LNCaP clone FGC (cell line): ENCODE measurements at regions not wholly inside any gene's neighbourhood (a gene's known extent, or its start where the extent isn't known, plus 50 kb on each side); places are given as distances from the start of the nearest gene placed in this dataset.

Experiments
- DNase-seq: peaks from one replicate; pipeline ENCODE4 v3.0.0-alpha.2; 2011; ENCODE audit warnings: low read depth
- H3K4me3 ChIP-seq: 2 replicates; pipeline ENCODE4 v1.5.1; 2011; ENCODE audit warnings: mild to moderate bottlenecking, low read depth, low read length, control low read depth
- CTCF ChIP-seq: IDR thresholded peaks from 2 replicates; pipeline ENCODE4 v1.5.1; 2012; ENCODE audit warnings: mild to moderate bottlenecking; ENCODE audit not compliant: control insufficient read depth, insufficient read depth; ENCODE audit errors: extremely low read depth

GRCh38 chrX:39047174-39047573 lies 245.9 kb downstream of the MID1IP1 start:
- H3K4me3 ChIP-seq, result no peak overlapping the region
- no peak for DNase-seq
- no peak for TF ChIP-seq CTCF

- H3K4me3 ChIP-seq, result no peak overlapping the region
- TF ChIP-seq CTCF, result no peak
- no peak for DNase-seq
Observed at GRCh38 chrX:39049975-39050374, 248.7 kb downstream of the MID1IP1 start.

GRCh38 chrX:39050427-39050826 lies 249.2 kb downstream of the MID1IP1 start:
- no peak overlapping the region for H3K4me3 ChIP-seq
- no peak for TF ChIP-seq CTCF
- DNase-seq, result no peak

- no peak for TF ChIP-seq CTCF
- no peak for DNase-seq
- H3K4me3 ChIP-seq, result no peak overlapping the region
Observed at GRCh38 chrX:39052751-39053150, 251.5 kb downstream of the MID1IP1 start.

GRCh38 chrX:39058724-39059123 lies 257.5 kb downstream of the MID1IP1 start:
- no peak for DNase-seq
- no peak overlapping the region for H3K4me3 ChIP-seq
- TF ChIP-seq CTCF, result no peak

GRCh38 chrX:39059866-39060265 lies 258.6 kb downstream of the MID1IP1 start:
- TF ChIP-seq CTCF, result no peak
- no peak for DNase-seq
- no peak overlapping the region for H3K4me3 ChIP-seq

GRCh38 chrX:39063037-39063436 lies 261.8 kb downstream of the MID1IP1 start:
- TF ChIP-seq CTCF, result no peak
- peak; percentile 52 for DNase-seq

More at GRCh38 chrX:39063037-39063436, 261.8 kb downstream of the MID1IP1 start:
- H3K4me3 ChIP-seq, result no peak overlapping the region
